ENCODE measurements at regions not wholly inside any gene's neighbourhood (a gene's known extent, or its start where the extent isn't known, plus 50 kb on each side); places are given as distances from the start of the nearest gene placed in this dataset.
"Not testable (repeated sequence)": the region's sequence is repeated elsewhere in the genome, so short reads cannot be mapped to it uniquely, and the experiment has no call there.

DNA sequence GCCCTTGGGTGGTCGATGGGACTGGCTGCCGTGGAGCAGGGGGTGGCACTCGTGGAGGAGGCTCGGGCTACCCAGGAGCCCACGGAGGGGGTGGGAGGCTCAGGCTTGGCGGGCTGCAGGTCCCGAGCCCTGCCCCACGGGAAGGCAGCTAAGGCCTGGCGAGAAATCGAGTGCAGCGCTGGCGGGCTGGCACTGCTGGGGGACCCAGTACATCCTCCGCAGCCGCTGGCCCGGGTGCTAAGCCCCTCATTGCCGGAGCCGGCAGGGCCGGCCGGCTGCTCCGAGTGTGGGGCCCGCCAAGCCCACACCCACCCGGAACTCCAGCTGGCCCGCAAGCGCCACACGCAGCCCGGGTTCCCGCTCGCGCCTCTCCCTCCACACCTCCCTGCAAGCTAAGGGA, 435.6 kb downstream of the RWDD3 start:
- not testable (repeated sequence) for TF ChIP-seq GATAD2A (IDR thresholded peaks at IDR 0.05); YY1 (IDR thresholded peaks at IDR 0.05; ENCODE audit: borderline replicate concordance in 1 of 3, control insufficient read depth in 1 of 3, extremely low read depth in 1 of 3, insufficient read depth in 3 of 3, insufficient read length in 1 of 3, insufficient replicate concordance in 2 of 3, low read depth in 1 of 3, low read length in 2 of 3); SMAD4 (CRISPR knock-in tag; conservative IDR thresholded peaks at IDR 0.05)
- TF ChIP-seq, protein P1, sequence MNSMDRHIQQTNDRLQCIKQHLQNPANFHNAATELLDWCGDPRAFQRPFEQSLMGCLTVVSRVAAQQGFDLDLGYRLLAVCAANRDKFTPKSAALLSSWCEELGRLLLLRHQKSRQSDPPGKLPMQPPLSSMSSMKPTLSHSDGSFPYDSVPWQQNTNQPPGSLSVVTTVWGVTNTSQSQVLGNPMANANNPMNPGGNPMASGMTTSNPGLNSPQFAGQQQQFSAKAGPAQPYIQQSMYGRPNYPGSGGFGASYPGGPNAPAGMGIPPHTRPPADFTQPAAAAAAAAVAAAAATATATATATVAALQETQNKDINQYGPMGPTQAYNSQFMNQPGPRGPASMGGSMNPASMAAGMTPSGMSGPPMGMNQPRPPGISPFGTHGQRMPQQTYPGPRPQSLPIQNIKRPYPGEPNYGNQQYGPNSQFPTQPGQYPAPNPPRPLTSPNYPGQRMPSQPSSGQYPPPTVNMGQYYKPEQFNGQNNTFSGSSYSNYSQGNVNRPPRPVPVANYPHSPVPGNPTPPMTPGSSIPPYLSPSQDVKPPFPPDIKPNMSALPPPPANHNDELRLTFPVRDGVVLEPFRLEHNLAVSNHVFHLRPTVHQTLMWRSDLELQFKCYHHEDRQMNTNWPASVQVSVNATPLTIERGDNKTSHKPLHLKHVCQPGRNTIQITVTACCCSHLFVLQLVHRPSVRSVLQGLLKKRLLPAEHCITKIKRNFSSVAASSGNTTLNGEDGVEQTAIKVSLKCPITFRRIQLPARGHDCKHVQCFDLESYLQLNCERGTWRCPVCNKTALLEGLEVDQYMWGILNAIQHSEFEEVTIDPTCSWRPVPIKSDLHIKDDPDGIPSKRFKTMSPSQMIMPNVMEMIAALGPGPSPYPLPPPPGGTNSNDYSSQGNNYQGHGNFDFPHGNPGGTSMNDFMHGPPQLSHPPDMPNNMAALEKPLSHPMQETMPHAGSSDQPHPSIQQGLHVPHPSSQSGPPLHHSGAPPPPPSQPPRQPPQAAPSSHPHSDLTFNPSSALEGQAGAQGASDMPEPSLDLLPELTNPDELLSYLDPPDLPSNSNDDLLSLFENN (IDR thresholded peaks at IDR 0.05; ENCODE audit: low read depth in 2 of 2, low read length in 2 of 2), result not testable (repeated sequence)
- TF ChIP-seq, protein P2, sequence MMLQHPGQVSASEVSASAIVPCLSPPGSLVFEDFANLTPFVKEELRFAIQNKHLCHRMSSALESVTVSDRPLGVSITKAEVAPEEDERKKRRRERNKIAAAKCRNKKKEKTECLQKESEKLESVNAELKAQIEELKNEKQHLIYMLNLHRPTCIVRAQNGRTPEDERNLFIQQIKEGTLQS (IDR thresholded peaks at IDR 0.05), result not testable (repeated sequence)
- TF ChIP-seq, protein P2 (CRISPR knock-in tag; conservative IDR thresholded peaks at IDR 0.05), result not testable (repeated sequence)
